GM21528 (cell line): ENCODE measurements at regions not wholly inside any gene's neighbourhood (a gene's known extent, or its start where the extent isn't known, plus 50 kb on each side); places are given as distances from the start of the nearest gene placed in this dataset.
"Not testable (repeated sequence)": the region's sequence is repeated elsewhere in the genome, so short reads cannot be mapped to it uniquely, and the experiment has no call there.

ENCODE experiments used
- ATAC-seq: cut with Tn5 transposase; IDR thresholded peaks from one replicate; pipeline ENCODE4 v1.9.1; 2021; ENCODE audit warnings: mild to moderate bottlenecking, moderate library complexity; ENCODE audit not compliant: unreplicated experiment, low FRiP score

DNA sequence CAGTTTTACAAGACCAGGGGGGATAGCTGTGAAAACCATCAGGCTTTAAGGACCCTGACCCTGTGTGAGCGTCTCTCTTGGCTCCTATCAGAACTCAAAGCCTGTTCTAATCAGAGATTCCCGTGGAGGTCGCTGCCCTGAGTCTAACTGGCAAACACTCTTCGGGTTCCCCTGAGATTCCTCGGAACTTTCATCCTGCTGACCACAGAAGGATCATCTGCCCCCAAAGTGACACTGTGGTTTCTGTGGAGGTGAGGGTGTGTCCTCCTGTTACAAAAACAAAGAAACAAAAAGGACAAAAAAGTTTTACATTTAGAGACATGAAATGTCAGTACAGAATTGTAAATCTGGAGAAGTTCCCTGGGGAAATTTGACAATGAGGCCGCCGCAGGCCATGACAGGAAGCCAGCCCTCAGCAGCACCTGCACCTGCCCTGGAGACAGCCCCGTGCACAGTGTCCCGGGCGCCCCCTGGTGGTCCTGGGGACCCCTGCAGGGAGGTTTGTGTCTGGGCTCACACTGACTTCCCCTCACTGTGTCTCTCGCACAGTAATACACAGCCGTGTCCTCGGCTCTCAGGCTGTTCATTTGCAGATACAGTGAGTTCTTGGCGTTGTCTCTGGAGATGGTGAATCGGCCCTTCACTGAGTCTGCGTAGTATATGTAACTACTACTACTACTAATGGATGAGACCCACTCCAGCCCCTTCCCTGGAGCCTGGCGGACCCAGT is 708.3 kb downstream of the TMEM121 start:
- ATAC-seq, result not testable (repeated sequence)

DNA sequence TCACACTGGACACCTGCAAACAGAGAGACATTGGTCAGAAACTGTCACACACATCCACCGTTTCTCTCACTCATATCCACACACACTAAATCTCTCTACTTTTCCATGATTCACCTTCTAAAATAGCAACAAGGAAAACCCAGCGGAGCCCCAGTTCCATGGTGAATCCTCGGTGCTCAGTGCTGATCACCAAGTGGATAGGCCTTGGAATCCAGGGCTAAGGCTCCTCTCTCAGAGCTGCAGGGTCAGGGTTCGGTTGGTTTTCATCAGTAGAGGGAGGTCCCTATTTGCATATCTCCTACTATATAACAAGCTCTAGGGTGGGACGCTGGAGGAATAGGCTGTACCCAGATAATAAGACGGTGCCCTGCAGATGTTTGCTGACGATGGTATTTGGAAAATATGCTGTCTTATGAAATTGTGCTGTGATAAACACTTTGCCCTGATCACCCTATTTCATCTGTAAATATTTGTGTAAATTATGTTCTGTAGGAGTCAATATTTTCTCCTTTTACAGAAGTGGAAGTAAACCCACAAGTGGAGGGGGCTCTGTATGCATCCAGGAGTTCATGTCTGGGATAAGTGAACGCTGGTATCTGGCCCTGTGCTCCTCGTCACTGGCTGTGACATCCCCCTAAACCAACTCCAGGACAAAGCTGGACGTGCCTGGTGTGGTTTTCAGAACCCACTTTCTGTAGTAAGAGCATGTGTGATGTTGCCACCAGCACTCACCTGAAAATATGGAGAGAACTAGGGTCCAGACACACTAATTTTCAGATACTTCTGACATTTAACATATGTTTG is 709.2 kb downstream of the TMEM121 start:
- no peak for ATAC-seq

DNA sequence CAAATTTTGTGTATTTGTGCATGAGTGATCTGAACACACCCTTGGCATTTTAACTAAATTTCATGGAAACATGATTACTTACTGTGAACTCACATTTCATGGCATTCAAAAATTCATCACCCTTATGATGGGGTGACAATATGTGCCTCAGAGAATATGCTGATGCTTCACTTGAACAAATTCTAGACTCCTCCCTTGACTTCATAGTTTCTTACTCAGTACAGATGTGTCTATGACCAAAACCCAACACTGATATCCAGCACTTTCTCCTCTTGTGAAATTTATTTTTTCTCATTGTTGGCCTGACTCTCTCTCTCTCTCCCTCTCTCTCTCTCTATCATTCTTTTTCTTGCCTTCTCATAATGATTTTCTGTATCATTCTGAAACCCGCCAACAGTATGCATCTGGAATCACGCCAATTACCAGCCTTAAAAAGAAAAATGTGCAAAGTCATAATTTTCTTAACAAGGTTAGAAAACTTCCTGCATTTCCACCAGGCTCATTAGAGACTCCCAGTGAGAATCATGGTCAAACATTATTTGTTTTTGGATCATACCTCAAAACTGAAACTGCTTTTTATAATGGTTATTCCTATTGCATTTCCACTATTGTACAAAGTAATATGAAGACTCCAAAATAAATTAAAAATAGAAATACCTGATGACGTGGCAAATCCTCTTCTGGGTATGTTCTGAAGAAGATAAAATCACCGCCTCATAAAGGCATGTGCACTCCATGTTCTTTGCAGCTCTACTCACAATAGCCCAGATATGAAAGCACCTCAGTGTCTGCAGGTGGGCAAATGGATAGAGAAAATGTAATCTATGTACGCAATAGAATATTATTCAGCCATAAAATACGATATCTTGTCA is 722.2 kb downstream of the TMEM121 start:
- no peak for ATAC-seq

DNA sequence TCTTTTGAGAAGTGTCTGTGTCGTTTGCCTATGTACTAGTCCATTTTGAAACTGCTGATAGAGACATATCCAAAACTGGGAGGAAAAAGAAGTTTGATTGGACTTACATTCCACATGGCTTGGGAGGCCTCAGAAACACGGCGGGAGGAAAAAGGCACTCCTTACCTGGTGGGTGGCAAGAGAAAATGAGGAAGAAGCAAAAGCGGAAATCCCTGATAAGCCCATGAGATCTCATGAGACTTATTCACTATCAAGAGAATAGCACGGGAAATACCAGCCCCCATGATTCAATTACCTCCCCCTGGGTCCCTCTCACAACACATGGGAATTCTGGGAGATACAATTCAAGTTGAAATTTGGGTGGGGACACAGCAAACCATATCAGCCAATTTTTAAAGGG is 727.6 kb downstream of the TMEM121 start:
- not testable (repeated sequence) for ATAC-seq

DNA sequence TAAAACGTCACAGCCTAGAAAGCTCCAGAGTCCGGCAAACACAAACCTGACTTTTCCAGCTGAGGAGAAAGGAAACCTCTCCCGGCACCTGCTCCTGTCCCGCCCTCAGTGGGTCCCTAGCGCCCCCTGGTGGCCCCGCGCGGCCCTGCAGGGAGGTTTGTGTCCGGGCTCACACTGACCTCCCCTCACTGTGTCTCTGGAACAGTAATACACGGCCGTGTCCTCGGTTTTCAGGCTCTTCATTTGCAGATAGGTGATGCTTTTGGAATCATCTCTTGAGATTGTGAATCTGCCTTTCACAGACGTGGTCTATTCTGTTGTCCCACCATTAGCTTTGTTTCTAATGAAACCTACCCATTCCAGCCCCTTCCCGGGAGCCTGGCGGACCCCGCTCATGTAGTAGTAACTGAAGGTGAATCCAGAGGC is 731.2 kb downstream of the TMEM121 start:
- not testable (repeated sequence) for ATAC-seq

DNA sequence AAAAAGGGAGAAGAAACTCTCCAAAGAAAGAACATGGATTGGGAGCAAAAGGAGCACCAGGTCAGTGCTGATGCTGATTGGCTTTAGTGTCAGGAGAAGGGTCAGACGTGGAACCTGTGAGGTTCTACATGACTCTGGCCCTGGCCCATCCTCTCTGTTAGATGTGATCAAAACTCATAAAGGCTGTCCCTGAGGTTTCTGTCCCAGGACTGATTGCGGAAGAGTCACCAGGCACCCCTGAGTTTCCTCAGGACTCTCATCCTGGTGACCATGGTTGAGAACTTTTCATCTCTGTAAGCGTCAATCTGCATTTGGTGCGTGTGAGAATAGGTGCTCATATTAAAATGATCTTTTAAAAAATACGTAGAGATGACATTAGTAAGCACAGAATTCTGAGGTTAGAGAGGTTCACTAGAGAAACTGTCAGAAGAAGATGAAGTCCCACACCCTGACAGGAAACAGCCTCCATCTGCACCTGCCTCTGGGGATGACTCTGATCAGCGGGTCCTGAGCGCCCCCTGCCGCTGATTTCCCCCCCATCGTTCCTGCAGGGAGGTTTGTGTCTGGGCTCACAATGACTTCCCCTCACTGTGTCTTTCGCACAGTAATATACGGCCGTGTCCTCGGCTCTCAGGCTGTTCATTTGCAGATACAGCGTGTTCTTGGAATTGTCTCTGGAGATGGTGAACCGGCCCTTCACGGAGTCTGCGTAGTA is 741.8 kb downstream of the TMEM121 start:
- ATAC-seq, result no peak

DNA sequence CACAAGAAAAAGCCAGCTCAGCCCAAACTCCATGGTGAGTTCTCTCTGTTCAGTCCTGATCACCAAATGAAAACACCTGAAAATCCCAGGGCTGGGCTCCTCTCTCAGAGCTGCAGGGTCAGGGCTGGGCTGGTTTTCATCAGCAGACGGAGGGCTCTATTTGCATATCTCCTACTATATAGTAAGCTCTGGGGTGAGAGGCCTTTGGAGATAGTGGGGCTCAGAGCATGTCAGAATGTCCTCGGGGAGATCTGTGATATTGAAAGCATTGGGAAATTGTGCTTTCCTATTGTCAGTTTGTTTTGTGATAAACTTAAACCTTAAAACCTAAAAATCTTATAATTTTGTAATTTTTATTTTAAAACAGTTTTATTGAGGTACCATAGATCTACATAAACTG is 742.6 kb downstream of the TMEM121 start:
- ATAC-seq, result no peak

DNA sequence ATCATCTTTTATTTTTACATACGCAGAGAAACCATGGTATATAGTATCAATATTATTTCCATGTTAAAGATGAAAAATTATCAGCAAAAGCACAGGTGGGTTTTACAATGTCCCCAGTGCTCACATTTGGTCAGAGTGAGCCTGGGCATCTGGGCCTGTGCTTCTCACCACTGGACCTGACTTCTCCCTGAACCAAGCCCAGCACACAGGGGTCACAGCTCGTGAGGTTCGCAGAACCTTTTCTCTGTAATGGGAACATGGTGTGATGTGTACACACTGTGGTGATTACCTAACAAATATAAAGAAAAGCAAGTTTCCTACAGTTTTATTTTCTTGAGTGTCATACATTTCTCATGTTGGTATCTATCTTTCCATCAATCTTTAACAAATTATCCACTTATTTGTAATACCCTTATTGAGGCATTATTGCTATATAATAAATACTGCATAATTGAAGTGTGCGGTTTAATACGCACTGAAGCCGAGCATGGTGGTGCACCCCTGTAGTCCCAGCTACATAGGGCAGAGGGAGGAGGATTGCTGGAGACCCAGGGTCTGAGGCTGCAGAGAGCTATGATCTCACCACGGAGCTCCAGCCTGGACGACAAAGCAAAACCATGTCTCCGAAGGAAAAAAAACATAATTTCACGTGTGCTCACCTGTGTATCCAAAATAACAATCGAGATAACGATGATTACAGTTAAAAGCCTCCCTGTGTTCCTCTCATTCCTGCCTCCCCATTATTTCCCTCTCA is 743.2 kb downstream of the TMEM121 start:
- no peak for ATAC-seq

DNA sequence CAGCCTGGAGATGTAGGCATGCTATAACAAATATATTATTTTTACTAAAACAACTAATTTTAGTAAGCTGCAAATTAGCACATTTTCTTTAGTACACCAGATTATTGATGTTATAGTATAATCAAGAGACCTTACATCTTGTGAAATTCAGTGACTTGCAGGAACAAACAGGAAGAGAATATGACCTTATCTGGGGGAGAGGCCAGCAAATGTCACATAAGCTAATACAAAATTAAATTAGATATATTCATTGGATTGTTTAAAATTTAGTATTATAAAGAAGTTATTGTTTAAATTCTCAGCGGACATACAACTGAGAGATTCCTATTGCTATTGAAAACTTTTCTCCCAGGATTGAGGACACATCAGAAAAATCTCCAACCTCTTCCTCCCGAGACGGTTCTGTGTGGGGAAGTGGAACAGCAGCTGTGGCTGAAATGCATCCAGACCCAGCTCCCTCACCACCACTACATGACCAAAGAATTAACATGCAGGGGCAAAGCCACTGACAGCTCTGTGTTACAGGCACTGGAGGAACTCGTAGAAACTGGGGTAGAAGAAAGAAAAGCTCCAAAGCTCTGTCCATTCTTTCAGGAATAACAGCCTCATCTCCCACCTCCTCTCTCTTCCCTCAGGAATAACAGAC is 744.2 kb downstream of the TMEM121 start:
- not testable (repeated sequence) for ATAC-seq

DNA sequence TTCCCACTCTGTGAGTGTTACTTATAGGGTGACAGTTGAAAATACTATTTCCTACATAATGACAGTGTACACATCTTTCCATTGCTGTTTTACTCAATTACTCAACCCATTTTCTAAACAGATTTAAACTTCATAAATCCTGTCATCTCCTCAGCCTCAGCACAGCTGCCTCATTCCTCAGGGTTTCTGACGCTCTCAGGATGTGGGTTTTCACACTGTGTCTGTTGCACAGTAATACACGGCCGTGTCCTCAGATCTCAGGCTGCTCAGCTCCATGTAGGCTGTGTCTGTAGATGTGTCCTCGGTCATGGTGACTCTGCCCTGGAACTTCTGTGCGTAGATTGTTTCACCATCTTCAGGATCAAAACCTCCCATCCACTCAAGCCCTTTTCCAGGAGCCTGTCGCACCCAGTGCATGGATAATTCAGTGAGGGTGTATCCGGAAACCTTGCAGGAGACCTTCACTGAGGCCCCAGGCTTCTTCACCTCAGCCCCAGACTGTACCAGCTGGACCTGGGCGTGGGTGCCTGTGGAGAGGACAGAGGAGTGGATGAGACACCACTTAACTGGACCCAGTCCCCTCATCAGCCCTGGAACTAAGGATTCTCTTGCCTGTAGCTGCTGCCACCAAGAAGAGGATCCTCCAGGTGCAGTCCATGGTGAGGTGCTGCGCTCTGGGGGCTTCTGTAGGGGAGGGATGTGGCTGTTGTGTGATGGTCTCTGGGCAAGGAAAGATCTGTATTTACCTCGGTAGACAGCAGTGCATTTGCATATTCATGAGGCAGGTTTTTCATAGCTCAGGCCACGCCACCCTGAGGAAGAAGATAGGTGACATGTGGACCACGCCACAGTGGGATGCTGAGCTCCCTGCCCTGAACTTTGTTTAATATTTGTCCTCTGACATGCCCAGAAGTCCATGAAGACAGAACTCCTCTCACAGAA is 750.2 kb downstream of the TMEM121 start:
- no peak for ATAC-seq

DNA sequence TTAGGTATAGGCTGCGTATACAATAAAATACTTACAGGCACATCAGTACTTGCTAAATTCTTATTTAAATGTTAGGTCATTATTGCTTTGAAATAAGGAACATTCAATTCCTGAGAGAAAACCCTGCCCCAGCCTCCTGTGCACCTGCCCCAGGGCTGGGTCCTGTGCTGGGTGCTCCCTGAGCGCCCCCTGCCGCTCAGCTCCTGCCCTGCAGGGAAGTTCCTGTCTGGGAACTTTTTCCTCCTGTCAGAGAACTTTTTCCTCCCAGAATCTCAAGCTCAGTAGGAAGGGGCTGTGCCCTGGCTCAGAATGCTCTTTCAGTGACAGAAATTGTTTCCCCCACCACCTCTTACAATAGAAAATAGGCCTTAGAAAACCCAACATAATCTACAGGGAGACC is 751.1 kb downstream of the TMEM121 start:
- ATAC-seq, result no peak

DNA sequence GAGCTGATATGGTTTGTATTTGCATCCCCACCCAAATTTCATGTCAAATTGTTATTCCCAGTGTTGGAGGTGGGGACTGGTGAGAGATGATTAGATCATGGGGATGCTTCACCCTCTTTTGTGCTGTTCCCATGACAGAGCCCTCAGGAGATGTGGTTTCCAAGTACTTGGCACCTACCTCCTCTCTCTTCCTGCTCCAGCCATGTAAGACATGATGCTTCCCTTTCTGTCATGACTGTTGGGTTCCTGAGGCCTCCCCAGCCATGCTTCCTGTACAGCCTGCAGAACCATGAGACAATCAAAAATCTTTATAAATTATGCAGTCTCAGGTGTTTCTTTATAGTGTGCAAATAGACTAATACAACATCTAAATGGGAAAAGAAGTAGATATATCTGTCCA is 754.5 kb downstream of the TMEM121 start:
- ATAC-seq, result no peak

DNA sequence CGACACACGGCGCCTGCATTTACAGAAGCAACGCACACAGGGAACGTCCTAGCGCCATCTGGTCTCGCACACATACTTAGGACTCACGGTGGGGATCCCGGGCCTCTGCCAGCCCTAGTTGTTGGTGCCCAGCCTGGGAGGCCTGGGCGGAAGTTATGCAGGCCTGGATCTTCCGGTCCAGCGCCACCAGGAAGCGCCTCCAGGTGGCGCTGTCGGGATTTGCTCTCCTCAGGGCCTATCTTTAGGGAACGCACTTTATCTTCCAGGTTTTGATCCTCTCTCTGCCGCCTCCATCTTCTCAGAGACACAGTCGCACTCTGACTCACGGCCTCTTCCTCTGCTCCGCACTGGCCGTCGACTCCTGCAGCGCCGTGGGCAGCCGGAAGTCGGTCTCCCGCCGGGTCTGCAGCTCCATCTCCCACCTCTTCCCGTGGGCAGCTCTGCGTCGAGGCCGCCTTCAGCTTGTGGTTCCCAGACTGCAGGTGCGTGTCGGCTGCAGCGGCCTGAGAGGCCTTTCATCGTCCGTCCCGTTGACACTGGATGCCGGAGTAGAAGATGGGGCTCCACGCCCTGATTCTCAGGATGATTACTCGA is 760.4 kb downstream of the TMEM121 start:
- no peak for ATAC-seq

DNA sequence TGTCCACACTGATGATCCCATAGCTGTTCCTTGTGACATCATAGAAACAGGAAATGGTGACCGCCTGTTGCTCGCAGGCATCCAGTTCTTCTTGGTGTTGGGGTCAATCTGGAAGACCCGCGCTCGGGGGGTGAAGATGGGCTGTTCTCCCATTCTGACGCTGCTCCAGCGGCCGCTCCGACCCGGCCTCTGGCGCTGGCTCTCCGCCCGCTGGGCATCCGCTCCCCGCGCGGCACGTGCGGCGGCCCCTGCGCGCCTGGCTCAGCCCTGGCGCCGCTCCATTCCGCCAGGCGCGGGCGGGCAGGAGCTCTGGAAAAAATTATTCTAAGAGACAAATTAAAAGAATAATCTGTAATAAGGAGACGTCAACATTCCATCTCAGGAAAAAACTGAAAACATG is 761.1 kb downstream of the TMEM121 start:
- ATAC-seq, result no peak

DNA sequence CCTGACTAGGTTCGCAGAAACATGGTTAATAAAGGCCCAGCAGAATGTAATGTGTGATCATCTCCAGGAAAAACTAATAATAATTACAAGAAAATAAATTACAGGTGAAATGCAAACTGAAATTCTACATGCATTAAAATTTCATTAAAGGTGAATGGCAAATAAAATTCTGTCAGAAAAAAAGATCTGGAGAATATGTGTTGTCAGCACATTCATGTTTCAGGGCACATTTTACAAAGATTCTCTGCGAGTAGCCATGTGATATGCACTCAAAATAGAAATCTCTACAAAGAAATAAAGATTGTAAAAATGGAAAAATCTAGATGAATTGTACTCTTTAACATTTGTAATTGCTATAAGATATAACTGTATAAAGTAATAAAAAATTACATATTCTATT is 765.2 kb downstream of the TMEM121 start:
- no peak for ATAC-seq

DNA sequence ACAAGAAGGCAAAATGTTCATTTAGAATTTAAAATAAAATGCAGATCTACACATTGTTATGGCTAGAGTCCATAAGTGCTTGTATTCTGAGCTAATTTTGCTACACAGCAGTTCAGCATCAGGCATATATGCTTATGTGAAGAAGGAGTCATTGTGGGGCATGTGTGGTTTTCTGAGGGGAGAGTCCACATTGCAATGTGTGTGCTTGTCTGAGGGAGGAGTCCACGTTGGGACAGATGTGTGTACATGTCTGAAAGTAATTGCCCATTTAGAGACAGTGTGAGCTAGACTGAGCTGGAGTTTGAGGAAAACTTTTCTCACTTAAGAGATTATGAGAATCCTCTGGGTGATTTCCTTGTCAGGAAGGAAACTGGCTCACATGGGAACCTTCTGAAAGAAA is 767.9 kb downstream of the TMEM121 start:
- ATAC-seq, result no peak

DNA sequence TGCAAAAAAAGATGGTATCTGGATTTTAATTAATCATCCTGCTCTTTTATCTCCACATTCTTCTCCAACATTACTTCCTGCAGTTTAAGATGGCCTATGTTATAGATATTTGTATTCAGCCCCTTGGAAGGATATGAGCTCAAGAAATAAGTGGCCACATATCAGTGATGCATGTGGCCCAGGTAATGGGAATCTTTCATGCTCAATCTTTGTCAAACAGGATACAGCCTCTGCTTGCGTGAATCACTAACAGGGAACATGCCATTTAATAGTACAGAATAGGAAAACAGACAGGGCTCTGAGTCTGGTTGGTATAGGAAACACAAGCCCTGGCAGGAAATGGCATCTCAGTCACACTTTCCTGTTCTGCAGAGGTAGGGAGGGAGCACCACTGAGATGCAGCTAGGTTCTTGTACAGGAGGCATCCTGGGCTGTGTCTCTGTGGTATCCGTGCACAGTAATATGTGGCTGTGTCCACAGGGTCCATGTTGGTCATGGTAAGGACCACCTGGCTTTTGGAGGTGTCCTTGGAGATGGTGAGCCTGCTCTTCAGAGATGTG is 774.6 kb downstream of the TMEM121 start:
- not testable (repeated sequence) for ATAC-seq
